Body of pancreas (tissue), 4 donors: ENCODE measurements at regions not wholly inside any gene's neighbourhood (a gene's known extent, or its start where the extent isn't known, plus 50 kb on each side); places are given as distances from the start of the nearest gene placed in this dataset.

Experiments used
- POLR2A ChIP-seq, 3 donors: fragments of 450-650 bp; IDR thresholded peaks; one replicate each; pipeline ENCODE4 v1.6.1; 2016; ENCODE audit warnings: antibody characterized with exemption in 3 of 3, mild to moderate bottlenecking in 2 of 3
- TF ChIP-seq, protein P1 (sequence below), 7 experiments: fragments of 450-650 bp in 4 of 7; fragments of 200-600 bp in 3 of 7; sonication (generic) in 3 of 7; IDR thresholded peaks; one replicate each; pipeline ENCODE4 v1.5.1; 2016 to 2019; ENCODE audit warnings: antibody characterized with exemption in 7 of 7

DNA sequence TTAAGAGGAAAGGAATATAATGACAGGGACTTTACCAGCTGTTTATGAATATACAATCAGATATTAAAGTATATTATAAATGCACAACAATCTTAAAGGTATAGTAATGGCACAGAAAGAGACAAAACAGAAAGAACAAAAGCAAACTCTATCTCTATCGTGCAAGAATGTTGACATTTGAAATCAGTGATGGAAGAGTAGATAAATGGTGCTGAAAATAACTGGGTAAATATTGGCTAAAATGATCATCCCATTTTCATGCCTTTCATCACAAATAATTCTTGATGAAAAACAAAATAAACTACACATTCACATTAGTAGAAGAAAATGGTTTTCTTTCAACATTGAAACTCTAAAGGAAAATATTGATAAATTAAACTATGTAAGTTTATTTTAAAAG, 495.9 kb downstream of the IRS1 start:
- TF ChIP-seq, protein P1, sequence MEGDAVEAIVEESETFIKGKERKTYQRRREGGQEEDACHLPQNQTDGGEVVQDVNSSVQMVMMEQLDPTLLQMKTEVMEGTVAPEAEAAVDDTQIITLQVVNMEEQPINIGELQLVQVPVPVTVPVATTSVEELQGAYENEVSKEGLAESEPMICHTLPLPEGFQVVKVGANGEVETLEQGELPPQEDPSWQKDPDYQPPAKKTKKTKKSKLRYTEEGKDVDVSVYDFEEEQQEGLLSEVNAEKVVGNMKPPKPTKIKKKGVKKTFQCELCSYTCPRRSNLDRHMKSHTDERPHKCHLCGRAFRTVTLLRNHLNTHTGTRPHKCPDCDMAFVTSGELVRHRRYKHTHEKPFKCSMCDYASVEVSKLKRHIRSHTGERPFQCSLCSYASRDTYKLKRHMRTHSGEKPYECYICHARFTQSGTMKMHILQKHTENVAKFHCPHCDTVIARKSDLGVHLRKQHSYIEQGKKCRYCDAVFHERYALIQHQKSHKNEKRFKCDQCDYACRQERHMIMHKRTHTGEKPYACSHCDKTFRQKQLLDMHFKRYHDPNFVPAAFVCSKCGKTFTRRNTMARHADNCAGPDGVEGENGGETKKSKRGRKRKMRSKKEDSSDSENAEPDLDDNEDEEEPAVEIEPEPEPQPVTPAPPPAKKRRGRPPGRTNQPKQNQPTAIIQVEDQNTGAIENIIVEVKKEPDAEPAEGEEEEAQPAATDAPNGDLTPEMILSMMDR (IDR thresholded peaks at IDR 0.05): no peak
- TF ChIP-seq POLR2A (IDR thresholded peaks at IDR 0.05): no peak
